Sigmoid colon (tissue), 4 donors: ENCODE measurements at regions not wholly inside any gene's neighbourhood (a gene's known extent, or its start where the extent isn't known, plus 50 kb on each side); places are given as distances from the start of the nearest gene placed in this dataset.

ENCODE experiments used
- POLR2A ChIP-seq, 2 donors: fragments of 450-650 bp; IDR thresholded peaks; one replicate each; pipeline ENCODE4 v1.6.1; 2016; ENCODE audit warnings: antibody characterized with exemption in 2 of 2, mild to moderate bottlenecking in 2 of 2, moderate library complexity in 2 of 2
- POLR2AphosphoS5 ChIP-seq, 4 donors: sonication (generic); formaldehyde crosslinking; IDR thresholded peaks; one replicate each; pipeline ENCODE4 v1.6.1; 2017; ENCODE audit warnings: antibody characterized with exemption in 4 of 4
- TF ChIP-seq, protein P1 (sequence below), 4 experiments: fragments of 450-650 bp in 3 of 4; fragments of 200-600 bp in 1 of 4; IDR thresholded peaks; one replicate each; pipeline ENCODE4 v1.5.1; 2016 to 2019; ENCODE audit warnings: antibody characterized with exemption in 4 of 4, mild to moderate bottlenecking in 3 of 4, moderate library complexity in 2 of 4

GRCh38 chr6:105881608-105882007 is 204.5 kb upstream of the PRDM1 start:
- TF ChIP-seq, protein P1, sequence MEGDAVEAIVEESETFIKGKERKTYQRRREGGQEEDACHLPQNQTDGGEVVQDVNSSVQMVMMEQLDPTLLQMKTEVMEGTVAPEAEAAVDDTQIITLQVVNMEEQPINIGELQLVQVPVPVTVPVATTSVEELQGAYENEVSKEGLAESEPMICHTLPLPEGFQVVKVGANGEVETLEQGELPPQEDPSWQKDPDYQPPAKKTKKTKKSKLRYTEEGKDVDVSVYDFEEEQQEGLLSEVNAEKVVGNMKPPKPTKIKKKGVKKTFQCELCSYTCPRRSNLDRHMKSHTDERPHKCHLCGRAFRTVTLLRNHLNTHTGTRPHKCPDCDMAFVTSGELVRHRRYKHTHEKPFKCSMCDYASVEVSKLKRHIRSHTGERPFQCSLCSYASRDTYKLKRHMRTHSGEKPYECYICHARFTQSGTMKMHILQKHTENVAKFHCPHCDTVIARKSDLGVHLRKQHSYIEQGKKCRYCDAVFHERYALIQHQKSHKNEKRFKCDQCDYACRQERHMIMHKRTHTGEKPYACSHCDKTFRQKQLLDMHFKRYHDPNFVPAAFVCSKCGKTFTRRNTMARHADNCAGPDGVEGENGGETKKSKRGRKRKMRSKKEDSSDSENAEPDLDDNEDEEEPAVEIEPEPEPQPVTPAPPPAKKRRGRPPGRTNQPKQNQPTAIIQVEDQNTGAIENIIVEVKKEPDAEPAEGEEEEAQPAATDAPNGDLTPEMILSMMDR (IDR thresholded peaks at IDR 0.05), result no peak
- TF ChIP-seq POLR2A (IDR thresholded peaks at IDR 0.05) (no peak), POLR2AphosphoS5 (IDR thresholded peaks at IDR 0.05) (no peak)
